Motor neuron (in vitro differentiated cells): ENCODE measurements at regions not wholly inside any gene's neighbourhood (a gene's known extent, or its start where the extent isn't known, plus 50 kb on each side); places are given as distances from the start of the nearest gene placed in this dataset.
A peak's percentile ranks its signal among the peaks of the same experiment; 100 is the strongest.

Experiments used
- ATAC-seq, 8 experiments: fragments of 200-7000 bp; cut with Tn5 transposase; replicated peaks in 6 of 8; 2 replicates each; pipeline ENCODE4 v1.8.0; 2021; ENCODE audit warnings: mild to moderate bottlenecking in 8 of 8, moderate library complexity in 8 of 8
- H3K27ac ChIP-seq, 2 donors: fragments of 250-450 bp; sonication (Bioruptor Pico); 2 replicates each; pipeline ENCODE4 v1.9.0; 2021; ENCODE audit warnings: antibody characterized with exemption in 2 of 2, mild to moderate bottlenecking in 2 of 2, moderate library complexity in 1 of 2
- H3K4me1 ChIP-seq, 2 donors: fragments of 250-450 bp; sonication (Bioruptor Pico); replicated peaks in 1 of 2; 2 replicates each; pipeline ENCODE4 v1.6.1; 2021; ENCODE audit warnings: antibody characterized with exemption in 2 of 2, mild to moderate bottlenecking in 2 of 2, moderate library complexity in 1 of 2
- H3K4me3 ChIP-seq, 5 donors: fragments of 250-450 bp; sonication (Bioruptor Pico); 2 replicates each; pipeline ENCODE4 v1.9.0; 2021; ENCODE audit warnings: antibody characterized with exemption in 5 of 5, mild to moderate bottlenecking in 5 of 5, moderate library complexity in 4 of 5
- WGBS, 10 experiments: fragments of 450-650 bp; shearing (Covaris generic); methylation state at CpG; one replicate each; pipeline ENCODE4 v1.0.0; 2022; 5-methylcytosine and 5-hydroxymethylcytosine counted together
- in situ Hi-C, 9 experiments: fragments of 400-800 bp; cut with MboI; loops; one replicate each; pipeline ENCODE4 v1.15.0; 2021; ENCODE audit warnings: low sequenced_read_pairs in 9 of 9, low pct_unique_long_range_greater_than_20kb in 2 of 9; ENCODE audit not compliant: unreplicated experiment in 9 of 9

GRCh38 chr2:236887953-236888793 lies 197.5 kb upstream of the COPS8 start:
- Histone ChIP-seq H3K4me1 (peaks cover 11 to 16% of the 10 kb centered on the region in 2 donors), H3K4me3 (no peak overlapping the region), H3K27ac (peak overlapping the region in 1 of 2 donors; percentile 11)
- peak in 2 of 8 experiments; percentile 11 to 40 for ATAC-seq
- in situ Hi-C loops: no loop called here
- 20 to 100% (median 90%) methylated on average over 1 to 8 of the region's 15 CpGs; no CpG with 5 or more reads in 3 of the 10 experiments for WGBS, 10 experiments

GRCh38 chr2:236888794-236889780 lies 196.6 kb upstream of the COPS8 start:
- WGBS, 10 experiments: 40 to 100% (median 86%) methylated on average over 1 to 17 of the region's 24 CpGs
- H3K27ac ChIP-seq: peak overlapping the region in 1 of 2 donors; percentile 32
- in situ Hi-C loops: no loop called here
- H3K4me3 ChIP-seq: no peak overlapping the region
- H3K4me1 ChIP-seq: peaks cover 11 to 16% of the 10 kb centered on the region in 2 donors
- no peak for ATAC-seq

GRCh38 chr2:236889791-236890704 lies 195.6 kb upstream of the COPS8 start:
- in situ Hi-C loops: no loop called here
- Histone ChIP-seq H3K27ac (no peak overlapping the region), H3K4me3 (no peak overlapping the region), H3K4me1 (peaks cover 11 to 16% of the 10 kb centered on the region in 2 donors)
- ATAC-seq: no peak
- WGBS, 10 experiments: 86 to 98% (median 94%) methylated on average over 4 to 10 of the region's 22 CpGs; no CpG with 5 or more reads in 2 of the 10 experiments

GRCh38 chr2:236892721-236893120 lies 193.0 kb upstream of the COPS8 start:
- peaks cover 9 to 21% of the 10 kb centered on the region in 2 donors for H3K4me1 ChIP-seq
- in situ Hi-C loops: no loop called here
- ATAC-seq: no peak
- H3K27ac ChIP-seq: no peak overlapping the region
- no peak overlapping the region for H3K4me3 ChIP-seq
- WGBS, 10 experiments: 62 to 100% (median 90%) methylated on average over 1 to 7 of the region's 7 CpGs; no CpG with 5 or more reads in 2 of the 10 experiments

- 71 to 93% (median 88%) methylated on average over 3 to 6 of the region's 6 CpGs for WGBS, 10 experiments
- in situ Hi-C loops: no loop called here
- Histone ChIP-seq H3K27ac (no peak overlapping the region), H3K4me3 (no peak overlapping the region), H3K4me1 (peaks cover 9 to 22% of the 10 kb centered on the region in 2 donors)
- ATAC-seq: no peak
Measured at GRCh38 chr2:236894791-236895190, 190.9 kb upstream of the COPS8 start.

GRCh38 chr2:236895497-236895896 lies 190.2 kb upstream of the COPS8 start:
- Histone ChIP-seq H3K4me3 (no peak overlapping the region), H3K4me1 (peaks cover 12 to 26% of the 10 kb centered on the region in 2 donors), H3K27ac (no peak overlapping the region)
- WGBS, 10 experiments: 69 to 100% (median 91%) methylated on average over 2 to 3 of the region's 3 CpGs
- in situ Hi-C loops: no loop called here
- ATAC-seq: no peak

GRCh38 chr2:236896688-236897087 lies 189.0 kb upstream of the COPS8 start:
- WGBS, 10 experiments: 51 to 100% (median 84%) methylated on average over 1 to 5 of the region's 5 CpGs
- Histone ChIP-seq H3K4me1 (peaks cover 13 to 28% of the 10 kb centered on the region in 2 donors), H3K27ac (no peak overlapping the region), H3K4me3 (no peak overlapping the region)
- ATAC-seq: peak in 1 of 8 experiments; percentile 64
- in situ Hi-C loops: no loop called here

GRCh38 chr2:236899146-236899545 lies 186.5 kb upstream of the COPS8 start:
- H3K4me3 ChIP-seq: no peak overlapping the region
- no peak for ATAC-seq
- 30 to 100% (median 58%) methylated on average over 1 to 6 of the region's 6 CpGs for WGBS, 10 experiments
- in situ Hi-C loops: no loop called here
- H3K27ac ChIP-seq: no peak overlapping the region
- H3K4me1 ChIP-seq: peaks cover 27 to 50% of the 10 kb centered on the region in 2 donors

GRCh38 chr2:236899950-236900640 lies 185.6 kb upstream of the COPS8 start:
- no peak overlapping the region for H3K27ac ChIP-seq
- WGBS, 10 experiments: 17 to 100% (median 56%) methylated on average over 1 to 6 of the region's 6 CpGs; no CpG with 5 or more reads in 2 of the 10 experiments

GRCh38 chr2:236901956-236902355 lies 183.7 kb upstream of the COPS8 start:
- in situ Hi-C loops: no loop called here
- peak in 1 of 8 experiments; percentile 41 for ATAC-seq

More at GRCh38 chr2:236899950-236900640, 185.6 kb upstream of the COPS8 start:
- Histone ChIP-seq H3K4me1 (peaks cover 37 to 60% of the 10 kb centered on the region in 2 donors), H3K4me3 (no peak overlapping the region)
- ATAC-seq: peak in 2 of 8 experiments; percentile 30 to 34
- in situ Hi-C loops: no loop called here

GRCh38 chr2:236903978-236904377 lies 181.7 kb upstream of the COPS8 start:
- in situ Hi-C loops: no loop called here
- peak in 4 of 8 experiments; percentile 3 to 39 (median 6) for ATAC-seq
- Histone ChIP-seq H3K27ac (peak overlapping the region in 1 of 2 donors; percentile 37), H3K4me3 (no peak overlapping the region), H3K4me1 (peaks cover 52 to 56% of the 10 kb centered on the region in 2 donors)
- WGBS, 10 experiments: 0 to 92% (median 76%) methylated on average over 1 to 8 of the region's 11 CpGs; no CpG with 5 or more reads in 4 of the 10 experiments

More at GRCh38 chr2:236901956-236902355, 183.7 kb upstream of the COPS8 start:
- peaks cover 51 to 64% of the 10 kb centered on the region in 2 donors for H3K4me1 ChIP-seq
- H3K4me3 ChIP-seq: no peak overlapping the region
- 33 to 90% (median 54%) methylated on average over 1 to 4 of the region's 4 CpGs; no CpG with 5 or more reads in 4 of the 10 experiments for WGBS, 10 experiments
- H3K27ac ChIP-seq: no peak overlapping the region
